Body of pancreas (tissue), 4 donors: ENCODE measurements at regions not wholly inside any gene's neighbourhood (a gene's known extent, or its start where the extent isn't known, plus 50 kb on each side); places are given as distances from the start of the nearest gene placed in this dataset.

Source experiments
- ATAC-seq: fragments of 150-250 bp; one replicate; pipeline ENCODE4 v1.9.1; 2016
- DNase-seq, 4 donors: peaks; one replicate each; pipeline ENCODE4 v3.0.0-alpha.2; 2019
- H3K27ac ChIP-seq, 4 donors: fragments of 200-600 bp; sonication (generic); 1 replicate in 3 of 4; 2 replicates in 1 of 4; pipeline versions ENCODE4 v1.5.1 to v1.6.1; 2016 to 2019; ENCODE audit warnings: mild to moderate bottlenecking in 1 of 4, mixed read lengths in 1 of 4, moderate library complexity in 1 of 4
- H3K27me3 ChIP-seq, 2 donors: fragments of 200-600 bp; sonication (generic); one replicate each; pipeline ENCODE4 v1.6.0; 2016; ENCODE audit warnings: mild to moderate bottlenecking in 1 of 2
- H3K36me3 ChIP-seq, 2 donors: fragments of 200-600 bp; sonication (generic); replicated peaks in 1 of 2; 2 replicates each; pipeline ENCODE4 v1.5.1; 2016; ENCODE audit warnings: low read depth in 2 of 2; ENCODE audit not compliant: insufficient read depth in 1 of 2
- H3K4me1 ChIP-seq: fragments of 200-600 bp; sonication (generic); one replicate; pipeline ENCODE4 v1.6.0; 2016
- H3K4me3 ChIP-seq, 2 donors: fragments of 200-600 bp; sonication (generic); 1 replicate in 1 of 2; 2 replicates in 1 of 2; pipeline ENCODE4 v1.5.1; 2016 to 2019
- H3K9me3 ChIP-seq, 3 donors: fragments of 200-600 bp; sonication (generic); 1 replicate in 2 of 3; 2 replicates in 1 of 3; pipeline ENCODE4 v1.5.1; 2016
- POLR2A ChIP-seq, 3 donors: fragments of 450-650 bp; IDR thresholded peaks; one replicate each; pipeline ENCODE4 v1.6.1; 2016; ENCODE audit warnings: antibody characterized with exemption in 3 of 3, mild to moderate bottlenecking in 2 of 3
- WGBS, 2 donors: methylation state at CpG; one replicate each; pipeline ENCODE4 v1.1.5; 2017; 5-methylcytosine and 5-hydroxymethylcytosine counted together
- intact Hi-C: fragments of 100-400 bp; cut with DNase I; formaldehyde crosslinking; loops from one replicate; pipeline ENCODE4 v1.15.1; 2023
- TF ChIP-seq, protein P1 (sequence below), 7 experiments: fragments of 450-650 bp in 4 of 7; fragments of 200-600 bp in 3 of 7; sonication (generic) in 3 of 7; IDR thresholded peaks; one replicate each; pipeline ENCODE4 v1.5.1; 2016 to 2019; ENCODE audit warnings: antibody characterized with exemption in 7 of 7

DNA sequence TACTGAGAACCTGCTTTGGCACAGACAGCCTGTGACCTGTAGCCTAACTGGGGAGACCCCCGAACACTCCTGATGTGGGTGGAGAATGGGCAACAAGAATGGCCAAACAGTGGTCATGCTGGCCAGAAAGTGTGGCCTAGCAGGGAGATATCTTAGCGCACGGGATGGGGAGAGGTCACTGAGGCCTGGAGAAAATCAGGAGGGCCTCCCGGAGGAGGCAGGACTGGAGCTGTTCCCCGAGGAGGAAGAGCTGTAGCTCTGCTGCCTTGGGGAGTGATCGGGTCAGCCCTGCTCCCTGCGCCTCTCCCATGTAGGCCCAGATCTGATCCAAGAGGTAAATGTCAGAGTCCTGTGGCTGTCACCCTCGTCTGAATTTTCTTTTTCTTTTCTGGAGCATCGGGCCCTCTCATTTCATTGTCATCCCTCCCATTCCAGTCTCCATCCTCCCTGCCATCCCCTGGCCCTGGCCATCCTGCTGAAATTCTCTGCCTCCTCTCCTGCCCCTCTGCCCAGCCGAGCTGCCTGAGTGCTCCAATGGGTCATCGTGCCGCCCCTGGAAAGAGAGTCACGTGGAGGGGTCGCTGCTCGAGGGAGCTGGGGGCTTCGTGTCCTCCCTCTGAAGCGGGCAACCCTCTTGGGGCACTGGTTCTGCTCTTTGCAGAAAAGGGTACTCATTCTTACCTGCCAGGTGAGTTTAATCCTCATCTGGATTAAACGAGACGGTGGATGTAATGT, 242.9 kb downstream of the HAUS1 start:
- intact Hi-C loops, result no loop called here
- WGBS, 2 donors, result 92 to 93% methylated on average over 17 to 19 of the region's 19 CpGs

DNA sequence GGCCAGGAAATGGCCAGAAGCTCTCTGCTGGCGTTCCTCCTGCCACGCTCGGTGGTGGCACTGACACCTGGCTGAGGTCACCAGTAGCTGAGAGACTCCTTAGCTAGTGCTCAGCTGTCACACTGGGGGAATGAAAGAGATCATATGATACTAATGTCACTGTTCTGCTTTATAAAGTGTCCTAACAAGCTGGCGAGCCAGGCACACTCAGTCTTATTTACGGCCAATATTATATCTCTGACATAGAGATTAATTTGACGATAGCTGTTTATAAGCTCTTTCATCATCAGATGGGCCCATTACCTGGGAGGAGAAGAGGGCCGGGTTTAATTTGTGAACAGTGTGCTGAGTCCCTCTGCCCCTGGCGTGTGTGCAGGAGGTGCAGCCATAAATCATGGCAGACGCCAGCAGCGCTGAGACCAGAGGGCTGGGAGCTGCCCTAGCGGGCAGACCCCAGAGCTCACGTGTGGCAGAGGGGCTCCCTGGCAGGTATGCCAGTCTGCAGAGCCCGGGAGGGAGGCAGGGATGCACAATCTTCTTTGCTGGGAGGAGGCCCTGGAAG, 246.5 kb downstream of the HAUS1 start:
- Histone ChIP-seq H3K27ac (no peak overlapping the region), H3K9me3 (no peaks in the 10 kb centered on the region), H3K4me1 (no peaks in the 10 kb centered on the region), H3K4me3 (no peak overlapping the region), H3K27me3 (no peaks in the 10 kb centered on the region), H3K36me3 (no peaks in the 10 kb centered on the region)
- TF ChIP-seq, protein P1, sequence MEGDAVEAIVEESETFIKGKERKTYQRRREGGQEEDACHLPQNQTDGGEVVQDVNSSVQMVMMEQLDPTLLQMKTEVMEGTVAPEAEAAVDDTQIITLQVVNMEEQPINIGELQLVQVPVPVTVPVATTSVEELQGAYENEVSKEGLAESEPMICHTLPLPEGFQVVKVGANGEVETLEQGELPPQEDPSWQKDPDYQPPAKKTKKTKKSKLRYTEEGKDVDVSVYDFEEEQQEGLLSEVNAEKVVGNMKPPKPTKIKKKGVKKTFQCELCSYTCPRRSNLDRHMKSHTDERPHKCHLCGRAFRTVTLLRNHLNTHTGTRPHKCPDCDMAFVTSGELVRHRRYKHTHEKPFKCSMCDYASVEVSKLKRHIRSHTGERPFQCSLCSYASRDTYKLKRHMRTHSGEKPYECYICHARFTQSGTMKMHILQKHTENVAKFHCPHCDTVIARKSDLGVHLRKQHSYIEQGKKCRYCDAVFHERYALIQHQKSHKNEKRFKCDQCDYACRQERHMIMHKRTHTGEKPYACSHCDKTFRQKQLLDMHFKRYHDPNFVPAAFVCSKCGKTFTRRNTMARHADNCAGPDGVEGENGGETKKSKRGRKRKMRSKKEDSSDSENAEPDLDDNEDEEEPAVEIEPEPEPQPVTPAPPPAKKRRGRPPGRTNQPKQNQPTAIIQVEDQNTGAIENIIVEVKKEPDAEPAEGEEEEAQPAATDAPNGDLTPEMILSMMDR (IDR thresholded peaks at IDR 0.05), result no peak
- TF ChIP-seq POLR2A (IDR thresholded peaks at IDR 0.05), result no peak
- 61 to 62% methylated on average over 10 to 13 of the region's 13 CpGs for WGBS, 2 donors
- intact Hi-C loops, result no loop called here
- no peak for ATAC-seq
- DNase-seq, result no peak

More for the DNA sequence above, 242.9 kb downstream of the HAUS1 start:
- no peaks in the 10 kb centered on the region for H3K9me3 ChIP-seq
- no peak overlapping the region for H3K27ac ChIP-seq
- H3K27me3 ChIP-seq, result no peaks in the 10 kb centered on the region
- no peaks in the 10 kb centered on the region for H3K36me3 ChIP-seq
- TF ChIP-seq, protein P1 (IDR thresholded peaks at IDR 0.05), result no peak
- no peak for TF ChIP-seq POLR2A (IDR thresholded peaks at IDR 0.05)
- no peak for ATAC-seq
- no peak for DNase-seq
- no peak overlapping the region for H3K4me3 ChIP-seq
- no peaks in the 10 kb centered on the region for H3K4me1 ChIP-seq

DNA sequence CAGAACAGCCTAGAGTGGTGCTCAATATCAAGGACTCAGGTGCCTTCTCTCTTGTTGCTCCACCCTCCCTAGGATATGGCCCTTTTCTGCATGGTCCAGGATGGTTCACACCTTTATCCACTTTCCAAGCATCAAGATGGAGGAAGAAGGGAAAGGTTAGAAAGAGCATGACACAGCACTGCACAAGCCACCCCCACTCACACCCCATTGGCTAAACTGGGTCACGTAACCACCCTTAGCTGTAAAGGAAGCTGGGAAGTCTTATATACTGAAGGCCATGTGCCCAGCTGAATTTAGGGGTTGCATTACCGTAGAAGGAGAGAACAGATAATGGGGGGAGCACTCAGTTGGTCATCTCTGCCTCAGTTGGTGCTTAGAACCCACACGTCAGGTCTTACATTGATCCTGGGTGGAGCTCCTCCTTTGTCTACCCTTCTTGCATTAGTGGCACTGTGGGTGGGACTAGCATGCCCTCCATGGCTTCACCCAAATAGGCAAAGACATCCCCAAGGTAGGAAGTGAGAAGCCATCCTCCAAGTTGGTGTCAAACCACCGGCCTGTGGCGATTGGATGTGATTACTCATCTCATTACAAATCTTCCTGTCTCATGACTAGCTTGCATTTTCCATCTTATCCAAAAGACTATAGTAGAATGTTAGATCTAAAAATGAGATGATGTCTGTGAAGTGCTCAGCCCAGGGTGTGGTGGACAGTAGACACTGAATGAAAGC, 248.5 kb downstream of the HAUS1 start:
- TF ChIP-seq, protein P1 (IDR thresholded peaks at IDR 0.05), result no peak
- ATAC-seq, result no peak
- WGBS, 2 donors, result 88 to 92% methylated on average over 5 of the region's 5 CpGs
- Histone ChIP-seq H3K27ac (no peak overlapping the region), H3K4me1 (no peaks in the 10 kb centered on the region), H3K4me3 (no peak overlapping the region), H3K9me3 (no peaks in the 10 kb centered on the region), H3K36me3 (no peaks in the 10 kb centered on the region), H3K27me3 (no peaks in the 10 kb centered on the region)
- intact Hi-C loops, result no loop called here
- DNase-seq, result no peak

DNA sequence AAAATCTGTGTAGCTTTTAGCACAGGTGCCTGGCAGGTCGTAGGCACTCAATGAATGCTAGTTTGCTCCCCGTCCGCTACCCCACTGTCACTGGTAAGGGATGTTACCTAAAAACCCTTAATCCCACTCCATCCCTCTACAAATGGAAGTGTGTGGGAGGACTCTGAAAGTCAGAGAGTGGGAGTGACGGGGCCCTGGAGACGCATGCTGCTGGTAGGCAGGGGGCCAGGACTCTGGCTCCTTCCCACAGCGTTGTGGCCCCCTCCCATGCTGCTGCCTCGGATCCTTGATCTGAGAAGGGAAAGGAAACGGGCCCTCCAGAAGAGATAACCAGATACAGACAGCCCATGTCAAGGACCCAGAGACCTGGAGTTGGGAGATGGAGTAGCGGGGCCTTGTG, 249.3 kb downstream of the HAUS1 start:
- Histone ChIP-seq H3K27me3 (no peaks in the 10 kb centered on the region), H3K4me1 (no peaks in the 10 kb centered on the region), H3K4me3 (no peak overlapping the region), H3K27ac (no peak overlapping the region), H3K36me3 (no peaks in the 10 kb centered on the region), H3K9me3 (no peaks in the 10 kb centered on the region)
- DNase-seq (no peak), ATAC-seq (no peak)
- intact Hi-C loops, result no loop called here
- TF ChIP-seq, protein P1 (IDR thresholded peaks at IDR 0.05), result no peak
- TF ChIP-seq POLR2A (IDR thresholded peaks at IDR 0.05), result no peak
- 90 to 93% methylated on average over 7 to 9 of the region's 9 CpGs for WGBS, 2 donors
